K562 (cell line): ENCODE measurements at regions not wholly inside any gene's neighbourhood (a gene's known extent, or its start where the extent isn't known, plus 50 kb on each side); places are given as distances from the start of the nearest gene placed in this dataset.

ENCODE experiments used
- ATAC-seq: fragments of 200-7000 bp; cut with Tn5 transposase; 3 replicates; pipeline ENCODE4 v1.9.1; 2020; ENCODE audit warnings: moderate library complexity
- BruUV-seq: library from RNA; stranded (reverse); fragments of 400-500 nt; replicated peaks from 2 replicates; lab custom pipeline; 2021; lab: Mats Ljungman, UMichigan
- CTCF ChIA-PET: fragments of 300-600 bp; formaldehyde crosslinking; extraction: SDS; loops from one replicate; lab custom pipeline; 2021; ENCODE audit warnings: low intra/inter-chr PET ratio; lab: Yijun Ruan, JAX
- POLR2A ChIA-PET: fragments of 300-600, 350-650 bp; sonication (Branson Sonifier 250); formaldehyde crosslinking; extraction: SDS; loops from one replicate; lab custom pipeline; 2021; ENCODE audit warnings: antibody characterized with exemption, inconsistent platforms; lab: Yijun Ruan, JAX
- DNase-seq, 4 experiments: peaks; one replicate each; pipeline versions ENCODE4 v3.0.0 to v3.0.0-alpha.2; 2011 to 2018; ENCODE audit warnings: low spot score in 3 of 4, mixed read lengths in 3 of 4; ENCODE audit errors: extremely low read depth in 1 of 4
- FAIRE-seq: peaks from 2 replicates; lab custom pipeline; 2011; peaks lifted over from hg19 to GRCh38; lab: Jason Lieb, UNC
- H2AFZ ChIP-seq: 2 replicates; pipeline ENCODE4 v1.6.0; 2011; ENCODE audit warnings: low read depth, low read length, control low read depth, inconsistent platforms
- H3K27ac ChIP-seq: fragments of 200-600 bp; 3 replicates; pipeline ENCODE4 v1.8.0; 2011; ENCODE audit warnings: low read depth, mild to moderate bottlenecking, control low read depth, inconsistent platforms, low read length, moderate library complexity, mixed read lengths; ENCODE audit errors: extremely low read depth
- H3K27me3 ChIP-seq, 2 experiments: fragments of 300-600 bp in 1 of 2; 2 replicates in 1 of 2; 3 replicates in 1 of 2; pipeline versions ENCODE4 v1.6.0 to v1.8.0; 2011; ENCODE audit warnings: inconsistent platforms in 2 of 2, low read length in 2 of 2, mild to moderate bottlenecking in 1 of 2, mixed read lengths in 1 of 2, moderate library complexity in 1 of 2; ENCODE audit not compliant: control insufficient read depth in 2 of 2, insufficient read depth in 2 of 2
- H3K36me3 ChIP-seq: fragments of 300-600 bp; 3 replicates; pipeline ENCODE4 v1.8.0; 2011; ENCODE audit warnings: mild to moderate bottlenecking, low read length, inconsistent platforms; ENCODE audit not compliant: control insufficient read depth, insufficient read depth
- H3K4me1 ChIP-seq, 2 experiments: fragments of 200-600 bp in 1 of 2; replicated peaks in 1 of 2; 2 replicates in 1 of 2; 3 replicates in 1 of 2; pipeline versions ENCODE4 v1.5.1 to v1.8.0; 2011; ENCODE audit warnings: inconsistent platforms in 2 of 2, low read length in 2 of 2, mild to moderate bottlenecking in 1 of 2, mixed read lengths in 1 of 2, moderate library complexity in 1 of 2; ENCODE audit not compliant: control insufficient read depth in 2 of 2, insufficient read depth in 2 of 2
- H3K4me2 ChIP-seq: 2 replicates; pipeline ENCODE4 v1.6.1; 2011; ENCODE audit warnings: low read length, control low read depth, inconsistent platforms, mixed read lengths; ENCODE audit not compliant: insufficient read depth
- H3K4me3 ChIP-seq: fragments of 200-600 bp; sonication (generic), shearing (Covaris generic); 2 replicates; pipeline ENCODE4 v1.5.1; 2016; ENCODE audit warnings: control low read depth, inconsistent platforms
- H3K79me2 ChIP-seq: fragments of 200-600 bp; 3 replicates; pipeline ENCODE4 v1.8.0; 2011; ENCODE audit warnings: low read length, inconsistent platforms; ENCODE audit not compliant: control insufficient read depth, insufficient read depth
- H3K9ac ChIP-seq, 2 experiments: 2 replicates each; pipeline versions ENCODE4 v1.6.0 to v1.6.1; 2011; ENCODE audit warnings: low read depth in 2 of 2, low read length in 2 of 2, control low read depth in 1 of 2, inconsistent platforms in 1 of 2, mild to moderate bottlenecking in 1 of 2, mixed read lengths in 1 of 2; ENCODE audit not compliant: insufficient read depth in 1 of 2
- H3K9me1 ChIP-seq: one replicate; pipeline ENCODE4 v1.6.0; 2011; ENCODE audit warnings: inconsistent platforms, mild to moderate bottlenecking, low read length, moderate library complexity; ENCODE audit not compliant: control insufficient read depth, insufficient read depth
- H3K9me3 ChIP-seq: replicated peaks from 2 replicates; pipeline ENCODE4 v1.5.1; 2011; ENCODE audit warnings: low read depth, low read length, inconsistent platforms; ENCODE audit not compliant: control insufficient read depth, insufficient read depth
- H4K20me1 ChIP-seq: replicated peaks from 2 replicates; pipeline ENCODE4 v1.6.1; 2011; ENCODE audit warnings: low read length, inconsistent platforms, mixed read lengths; ENCODE audit not compliant: control insufficient read depth, insufficient read depth
- CTCFL ChIP-seq: IDR thresholded peaks from 2 replicates; pipeline ENCODE4 v1.6.1; 2011; ENCODE audit warnings: borderline replicate concordance, low read depth, mild to moderate bottlenecking, moderate library complexity, low read length; ENCODE audit not compliant: insufficient read depth, poor library complexity, severe bottlenecking
- GATAD2A ChIP-seq: fragments of 450-650 bp; IDR thresholded peaks from 2 replicates; pipeline ENCODE4 v1.6.1; 2017
- NR0B1 ChIP-seq: fragments of 450-650 bp; IDR thresholded peaks from one replicate; pipeline ENCODE4 v1.6.1; 2018; ENCODE audit warnings: mild to moderate bottlenecking, moderate library complexity; ENCODE audit not compliant: partially characterized antibody
- SMARCA5 ChIP-seq: fragments of 450-650 bp; IDR thresholded peaks from 2 replicates; pipeline ENCODE4 v1.6.1; 2016
- SRSF7 ChIP-seq: fragments of 200-400 bp; formaldehyde crosslinking; optimal IDR thresholded peaks from 2 replicates; pipeline ENCODE3; 2017; ENCODE audit warnings: mild to moderate bottlenecking, low read depth, low read length
- USF2 ChIP-seq: sonication (generic); formaldehyde crosslinking; IDR thresholded peaks from 2 replicates; pipeline ENCODE4 v1.5.0; 2020; ENCODE audit warnings: missing genetic modification reagents
- ZNF217 ChIP-seq: sonication (generic); formaldehyde crosslinking; IDR thresholded peaks from 2 replicates; pipeline ENCODE4 v1.8.0; 2022; ENCODE audit warnings: mild to moderate bottlenecking, missing genetic modification reagents
- ZNF668 ChIP-seq: fragments of 250-450 bp; sonication (Bioruptor Pico); IDR thresholded peaks from 2 replicates; pipeline ENCODE4 v1.8.0; 2022; ENCODE audit warnings: mild to moderate bottlenecking, inconsistent platforms
- WGBS: fragments of 100-300 bp; shearing (Covaris generic); methylation state at CpG from one replicate; pipeline ENCODE4 v1.1.6; 2016; ENCODE audit warnings: low coverage, mixed read lengths; ENCODE audit not compliant: insufficient coverage; ENCODE audit errors: missing lambda C conversion rate; 5-methylcytosine and 5-hydroxymethylcytosine counted together
- in situ Hi-C: fragments of 300-500 bp; cut with MboI; formaldehyde crosslinking; loops from 4 replicates; pipeline ENCODE4 v1.15.0; 2018; ENCODE audit warnings: inconsistent platforms, mixed read lengths
- intact Hi-C: fragments of 100-400 bp; cut with micrococcal nuclease; formaldehyde crosslinking; loops from 2 replicates; pipeline ENCODE4 v1.14.2; 2022

DNA sequence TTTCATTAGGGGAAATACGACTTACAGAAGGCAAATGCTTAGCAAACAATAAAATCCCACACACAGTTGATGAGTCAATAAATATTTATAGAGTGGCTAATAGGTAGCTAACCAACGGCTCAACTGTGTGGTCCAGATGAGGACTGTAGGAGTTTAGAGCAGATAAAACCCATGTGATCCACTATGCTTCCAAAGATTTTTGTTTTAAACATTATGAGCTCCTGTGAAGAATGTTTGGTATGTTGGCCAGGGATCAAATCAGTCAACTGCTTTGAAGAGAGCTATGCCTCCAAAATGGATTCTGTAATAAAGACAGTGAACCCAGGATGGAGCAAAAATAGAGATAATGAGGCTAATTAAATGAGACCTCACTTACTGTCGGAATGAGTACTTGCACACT lies 72.3 kb upstream of the COL11A1 start:
- H3K9me1 ChIP-seq: no peaks in the 10 kb centered on the region
- H3K36me3 ChIP-seq: no peaks in the 10 kb centered on the region
- no peak overlapping the region for H3K27ac ChIP-seq
- no peak for TF ChIP-seq GATAD2A
- TF ChIP-seq NR0B1: no peak
- TF ChIP-seq ZNF217: no peak
- TF ChIP-seq SMARCA5: no peak
- TF ChIP-seq USF2 (CRISPR knock-in tag): no peak
- TF ChIP-seq CTCFL: no peak
- TF ChIP-seq SRSF7: no peak
- TF ChIP-seq ZNF668 (CRISPR knock-in tag): no peak
- TF ChIP-seq, all 486 proteins: peak for 0
- Histone ChIP-seq H4K20me1 (no peaks in the 10 kb centered on the region), H3K4me2 (no peak overlapping the region), H3K4me1 (no peaks in the 10 kb centered on the region), H3K4me3 (no peak overlapping the region), H3K9me3 (no peaks in the 10 kb centered on the region; the same call in 1 of the 2 replicates), H3K27me3 (no peaks in the 10 kb centered on the region), H3K79me2 (no peaks in the 10 kb centered on the region), H3K9ac (no peak overlapping the region), H2AFZ (no peak overlapping the region)
- in situ Hi-C loops (no loop called here), intact Hi-C loops (no loop called here)
- FAIRE-seq (no peak), DNase-seq (no peak), ATAC-seq (no peak)
- POLR2A ChIA-PET: no interaction called here
- 0% methylated on average over 3 of the region's 3 CpGs for whole genome bisulfite sequencing
- BruUV-seq: no TSS peak
- CTCF ChIA-PET: no interaction called here
